Mesenchymal stem cell (in vitro differentiated cells and primary cell): ENCODE measurements at regions not wholly inside any gene's neighbourhood (a gene's known extent, or its start where the extent isn't known, plus 50 kb on each side); places are given as distances from the start of the nearest gene placed in this dataset.

Experiments
- DNase-seq: peaks from one replicate; pipeline ENCODE4 v3.0.0-alpha.2; 2013
- H2AFZ ChIP-seq: one replicate; pipeline ENCODE4 v1.6.1; 2013; ENCODE audit warnings: low read depth, mild to moderate bottlenecking, control low read depth, inconsistent platforms, low read length, moderate library complexity
- H2AK5ac ChIP-seq: 2 replicates; pipeline ENCODE4 v1.6.1; 2013; ENCODE audit warnings: low read length, moderate library complexity, mild to moderate bottlenecking, inconsistent platforms; ENCODE audit not compliant: severe bottlenecking
- H2BK120ac ChIP-seq: one replicate; pipeline ENCODE4 v1.6.1; 2013; ENCODE audit warnings: low read depth, mild to moderate bottlenecking, inconsistent platforms, low read length, moderate library complexity
- H2BK12ac ChIP-seq, 2 experiments: one replicate each; pipeline ENCODE4 v1.6.1; 2013; ENCODE audit warnings: inconsistent platforms in 2 of 2, low read length in 2 of 2, mild to moderate bottlenecking in 2 of 2, moderate library complexity in 2 of 2, control low read depth in 1 of 2
- H2BK15ac ChIP-seq: one replicate; pipeline ENCODE4 v1.6.1; 2013; ENCODE audit warnings: mild to moderate bottlenecking, low read depth, inconsistent platforms; ENCODE audit not compliant: poor library complexity, severe bottlenecking
- H2BK5ac ChIP-seq: 2 replicates; pipeline ENCODE4 v1.6.1; 2013; ENCODE audit warnings: low read depth, mild to moderate bottlenecking, low read length, control low read depth, inconsistent platforms; ENCODE audit not compliant: poor library complexity, severe bottlenecking
- H3K14ac ChIP-seq, 2 experiments: one replicate each; pipeline ENCODE4 v1.6.1; 2013; ENCODE audit warnings: inconsistent platforms in 2 of 2, low read length in 2 of 2, control low read depth in 1 of 2, mild to moderate bottlenecking in 1 of 2, moderate library complexity in 1 of 2
- H3K18ac ChIP-seq, 2 experiments: one replicate each; pipeline ENCODE4 v1.6.1; 2013; ENCODE audit warnings: inconsistent platforms in 2 of 2, low read length in 2 of 2, control low read depth in 1 of 2, low read depth in 1 of 2, mild to moderate bottlenecking in 1 of 2
- H3K23ac ChIP-seq, 2 experiments: one replicate each; pipeline ENCODE4 v1.6.1; 2013; ENCODE audit warnings: inconsistent platforms in 2 of 2, low read length in 2 of 2, mild to moderate bottlenecking in 2 of 2, moderate library complexity in 2 of 2, control low read depth in 1 of 2
- H3K27ac ChIP-seq: 2 replicates; pipeline ENCODE4 v1.5.1; 2013; ENCODE audit warnings: mild to moderate bottlenecking, moderate library complexity, low read length, control low read depth, inconsistent platforms; ENCODE audit not compliant: poor library complexity, severe bottlenecking
- H3K27me3 ChIP-seq, 2 experiments: 2 replicates each; pipeline versions ENCODE4 v1.6.1 to v1.7.0; 2013; ENCODE audit warnings: low read length in 2 of 2, mild to moderate bottlenecking in 2 of 2, moderate library complexity in 2 of 2, control low read depth in 1 of 2, inconsistent platforms in 1 of 2; ENCODE audit not compliant: control insufficient read depth in 1 of 2, insufficient read depth in 1 of 2
- H3K36me3 ChIP-seq, 2 experiments: 2 replicates each; pipeline versions ENCODE4 v1.6.1 to v1.7.0; 2013; ENCODE audit warnings: low read length in 2 of 2, control low read depth in 1 of 2, inconsistent platforms in 1 of 2, low read depth in 1 of 2, mild to moderate bottlenecking in 1 of 2; ENCODE audit not compliant: insufficient read depth in 2 of 2, control insufficient read depth in 1 of 2
- H3K4ac ChIP-seq, 2 experiments: one replicate each; pipeline ENCODE4 v1.6.1; 2013; ENCODE audit warnings: inconsistent platforms in 2 of 2, low read length in 2 of 2, mild to moderate bottlenecking in 2 of 2, moderate library complexity in 2 of 2, control low read depth in 1 of 2, low read depth in 1 of 2
- H3K4me1 ChIP-seq: 2 replicates; pipeline ENCODE4 v1.6.1; 2013; ENCODE audit warnings: low read depth, low read length, control low read depth; ENCODE audit not compliant: control insufficient read depth, insufficient read depth
- H3K4me2 ChIP-seq: 2 replicates; pipeline ENCODE4 v1.6.1; 2013; ENCODE audit warnings: low read length, mild to moderate bottlenecking, inconsistent platforms; ENCODE audit not compliant: poor library complexity, severe bottlenecking
- H3K4me3 ChIP-seq, 2 experiments: 2 replicates each; pipeline versions ENCODE4 v1.5.1 to v1.7.0; 2013; ENCODE audit warnings: low read length in 2 of 2, mild to moderate bottlenecking in 2 of 2, control low read depth in 1 of 2, low read depth in 1 of 2; ENCODE audit not compliant: insufficient read depth in 1 of 2
- H3K79me1 ChIP-seq: replicated peaks from 2 replicates; pipeline ENCODE4 v1.6.1; 2013; ENCODE audit warnings: mild to moderate bottlenecking, control low read depth, low read length, inconsistent platforms; ENCODE audit not compliant: poor library complexity, severe bottlenecking
- H3K9ac ChIP-seq: 2 replicates; pipeline ENCODE4 v1.7.0; 2013; ENCODE audit warnings: mild to moderate bottlenecking, low read length, moderate library complexity
- H3K9me3 ChIP-seq: 2 replicates; pipeline ENCODE4 v1.7.0; 2013; ENCODE audit warnings: mild to moderate bottlenecking, low read length; ENCODE audit not compliant: control insufficient read depth
- H4K8ac ChIP-seq: one replicate; pipeline ENCODE4 v1.6.1; 2013; ENCODE audit warnings: inconsistent platforms, mild to moderate bottlenecking, low read length, moderate library complexity
- H4K91ac ChIP-seq: one replicate; pipeline ENCODE4 v1.6.1; 2013; ENCODE audit warnings: mild to moderate bottlenecking, low read length, inconsistent platforms
- WGBS: methylation state at CpG from one replicate; pipeline ENCODE4 v1.1.7; 2013; ENCODE audit warnings: mixed read lengths; 5-methylcytosine and 5-hydroxymethylcytosine counted together

DNA sequence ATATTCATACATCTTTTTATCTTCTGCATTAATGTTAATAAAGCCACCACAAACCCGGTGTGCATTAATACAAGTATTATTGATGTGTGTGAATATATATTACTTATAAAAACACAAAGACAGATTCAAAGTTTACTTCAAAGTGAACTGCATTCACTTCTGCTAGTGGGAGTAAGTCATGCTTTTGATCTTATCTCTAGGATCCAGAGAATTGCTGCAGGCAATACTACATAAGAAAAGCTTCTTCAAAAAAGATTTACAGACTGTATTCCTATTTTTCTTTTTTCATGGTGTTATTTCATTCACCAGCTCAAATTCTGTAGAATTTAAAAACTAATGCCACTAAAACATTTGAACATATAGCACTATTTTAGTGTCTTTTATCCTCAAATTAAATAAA, 87.5 kb upstream of the CBLB start:
- Histone ChIP-seq H4K8ac (no peak overlapping the region), H3K4me3 (no peak overlapping the region), H2AFZ (no peak overlapping the region), H3K4me2 (no peak overlapping the region), H3K79me1 (no peaks in the 10 kb centered on the region), H3K9ac (no peak overlapping the region), H3K18ac (no peak overlapping the region), H3K27me3 (no peaks in the 10 kb centered on the region), H3K9me3 (no peaks in the 10 kb centered on the region), H2BK12ac (no peak overlapping the region), H3K23ac (no peak overlapping the region), H3K27ac (no peak overlapping the region), H3K4ac (no peak overlapping the region), H4K91ac (no peak overlapping the region), H2BK15ac (no peak overlapping the region), H3K36me3 (no peaks in the 10 kb centered on the region), H2AK5ac (no peak overlapping the region), H3K14ac (no peak overlapping the region), H2BK5ac (no peak overlapping the region), H2BK120ac (no peak overlapping the region), H3K4me1 (no peaks in the 10 kb centered on the region)
- no CpG with 5 or more reads among the region's 1 CpG for WGBS
- no peak for DNase-seq

DNA sequence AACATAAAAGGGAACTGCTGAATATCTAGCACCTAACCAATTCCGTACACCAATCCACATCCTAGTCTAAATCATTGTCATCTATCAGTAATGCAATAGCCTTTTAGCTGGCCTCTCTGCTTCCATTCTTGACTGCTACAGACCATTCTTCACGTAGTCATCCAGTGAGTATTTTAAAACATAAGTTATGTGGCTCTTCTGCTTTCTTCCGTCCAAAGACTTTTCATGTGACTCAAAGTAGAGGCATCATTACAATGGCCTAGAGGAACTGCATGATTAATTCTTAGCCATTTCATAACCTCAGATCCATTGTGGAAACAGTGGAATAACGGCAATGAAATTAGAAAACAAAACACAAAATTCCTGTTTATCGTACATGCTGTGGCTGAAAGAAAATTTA, 88.9 kb upstream of the CBLB start:
- Histone ChIP-seq H3K4me2 (no peak overlapping the region), H3K4me1 (no peaks in the 10 kb centered on the region), H2BK12ac (no peak overlapping the region), H3K14ac (no peak overlapping the region), H3K79me1 (no peaks in the 10 kb centered on the region), H3K27ac (no peak overlapping the region), H2BK15ac (no peak overlapping the region), H3K9ac (no peak overlapping the region), H3K18ac (no peak overlapping the region), H3K27me3 (no peaks in the 10 kb centered on the region), H2BK120ac (no peak overlapping the region), H2BK5ac (no peak overlapping the region), H3K23ac (no peak overlapping the region), H3K36me3 (no peaks in the 10 kb centered on the region), H3K4ac (no peak overlapping the region), H3K9me3 (no peaks in the 10 kb centered on the region), H2AK5ac (no peak overlapping the region), H4K8ac (no peak overlapping the region), H4K91ac (no peak overlapping the region), H2AFZ (no peak overlapping the region), H3K4me3 (no peak overlapping the region)
- no peak for DNase-seq
- WGBS = 89% methylated on average over 5 of the region's 5 CpGs

DNA sequence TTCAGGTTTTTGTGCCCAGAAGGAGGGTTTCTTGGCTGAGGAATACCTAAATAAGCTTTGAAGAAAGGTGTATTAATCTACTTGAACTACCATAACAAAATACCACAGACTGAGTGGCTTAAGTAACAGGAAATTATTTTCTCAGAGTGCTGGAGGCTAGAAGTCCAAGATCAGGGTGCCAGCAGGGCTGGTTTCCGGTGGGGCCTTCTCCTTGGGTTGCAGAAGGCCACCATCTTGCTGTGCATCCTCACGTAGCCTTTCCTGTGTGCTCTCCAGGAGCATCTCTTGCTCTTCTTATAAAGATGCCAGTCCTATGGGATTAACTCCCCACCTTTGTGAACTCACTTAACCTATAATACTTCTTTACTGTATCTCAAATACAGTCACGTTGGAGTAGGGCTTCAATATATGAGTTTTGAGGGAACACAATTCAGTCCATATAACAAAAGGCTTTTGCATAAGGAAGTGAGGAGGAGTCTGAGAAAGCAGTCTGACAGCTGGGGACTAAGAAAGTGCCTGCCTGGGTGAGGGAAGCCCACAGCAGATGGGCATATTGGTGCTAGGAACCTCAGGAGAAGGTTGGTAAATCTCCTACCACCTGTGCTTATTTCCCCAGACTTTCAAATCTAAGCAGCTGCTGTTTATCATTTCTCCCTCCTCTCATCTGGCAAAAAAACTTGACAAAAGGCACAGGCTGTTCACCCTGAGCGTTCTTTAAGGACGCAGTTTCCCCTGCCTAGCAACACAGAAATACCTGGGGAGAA, 89.6 kb upstream of the CBLB start:
- no peak overlapping the region for H2BK120ac ChIP-seq
- no peak overlapping the region for H3K9ac ChIP-seq
- H3K18ac ChIP-seq = no peak overlapping the region
- no peak overlapping the region for H4K8ac ChIP-seq
- no peak overlapping the region for H3K27ac ChIP-seq
- no peak overlapping the region for H2BK5ac ChIP-seq
- H4K91ac ChIP-seq = no peak overlapping the region
- H3K4me3 ChIP-seq = no peak overlapping the region
- H2BK12ac ChIP-seq = no peak overlapping the region
- DNase-seq = no peak
- H3K27me3 ChIP-seq = no peaks in the 10 kb centered on the region
- WGBS = 100% methylated on average over 4 of the region's 5 CpGs
- no peaks in the 10 kb centered on the region for H3K4me1 ChIP-seq
- no peak overlapping the region for H2AFZ ChIP-seq
- no peaks in the 10 kb centered on the region for H3K9me3 ChIP-seq
- no peak overlapping the region for H2BK15ac ChIP-seq
- H3K79me1 ChIP-seq = no peaks in the 10 kb centered on the region
- H3K14ac ChIP-seq = no peak overlapping the region
- no peak overlapping the region for H3K23ac ChIP-seq
- no peaks in the 10 kb centered on the region for H3K36me3 ChIP-seq
- H3K4ac ChIP-seq = no peak overlapping the region
- no peak overlapping the region for H2AK5ac ChIP-seq
- H3K4me2 ChIP-seq = no peak overlapping the region

DNA sequence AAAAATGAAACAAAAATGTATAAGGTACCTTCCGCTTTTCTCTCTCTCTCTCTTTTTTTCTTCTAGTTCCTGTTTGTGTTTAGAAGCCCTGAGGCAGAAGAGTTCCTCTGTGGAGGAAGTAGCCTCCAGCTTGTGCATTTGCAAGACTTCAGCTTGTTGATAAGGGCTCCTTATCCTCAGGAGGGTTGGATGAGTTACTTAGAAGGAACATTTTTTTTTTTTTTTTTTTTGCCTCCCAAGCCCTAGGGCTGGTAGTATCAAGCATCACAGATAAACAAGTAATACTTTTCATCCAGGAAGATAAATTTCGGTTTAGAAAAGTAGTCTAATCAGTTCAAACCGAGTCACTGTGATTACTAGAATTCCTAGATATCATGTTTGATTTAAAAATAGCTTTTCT, 91.0 kb upstream of the CBLB start:
- no peak overlapping the region for H2BK15ac ChIP-seq
- no peak overlapping the region for H2AFZ ChIP-seq
- H3K4ac ChIP-seq = no peak overlapping the region
- H3K18ac ChIP-seq = no peak overlapping the region
- H3K23ac ChIP-seq = no peak overlapping the region
- H3K27me3 ChIP-seq = no peaks in the 10 kb centered on the region
- H3K4me3 ChIP-seq = no peak overlapping the region
- H3K4me1 ChIP-seq = no peaks in the 10 kb centered on the region
- no peak overlapping the region for H3K9ac ChIP-seq
- WGBS = no CpG with 5 or more reads among the region's 3 CpGs
- no peak overlapping the region for H2BK120ac ChIP-seq
- H3K14ac ChIP-seq = no peak overlapping the region
- H4K91ac ChIP-seq = no peak overlapping the region
- no peaks in the 10 kb centered on the region for H3K9me3 ChIP-seq
- H2BK5ac ChIP-seq = no peak overlapping the region
- H4K8ac ChIP-seq = no peak overlapping the region
- no peak overlapping the region for H3K27ac ChIP-seq
- H2BK12ac ChIP-seq = no peak overlapping the region
- H3K4me2 ChIP-seq = no peak overlapping the region
- DNase-seq = no peak
- no peak overlapping the region for H2AK5ac ChIP-seq
- no peaks in the 10 kb centered on the region for H3K36me3 ChIP-seq
- H3K79me1 ChIP-seq = no peaks in the 10 kb centered on the region
